SH-SY5Y (cell line): ENCODE measurements at regions not wholly inside any gene's neighbourhood (a gene's known extent, or its start where the extent isn't known, plus 50 kb on each side); places are given as distances from the start of the nearest gene placed in this dataset.

Experiments
- GATA2 ChIP-seq: IDR thresholded peaks from 2 replicates; pipeline ENCODE4 v1.6.1; 2011; ENCODE audit warnings: mild to moderate bottlenecking, low read depth, low read length
- GATA3 ChIP-seq: IDR thresholded peaks from 2 replicates; pipeline ENCODE4 v1.6.1; 2011; ENCODE audit warnings: low read depth, mild to moderate bottlenecking, low read length, moderate library complexity

DNA sequence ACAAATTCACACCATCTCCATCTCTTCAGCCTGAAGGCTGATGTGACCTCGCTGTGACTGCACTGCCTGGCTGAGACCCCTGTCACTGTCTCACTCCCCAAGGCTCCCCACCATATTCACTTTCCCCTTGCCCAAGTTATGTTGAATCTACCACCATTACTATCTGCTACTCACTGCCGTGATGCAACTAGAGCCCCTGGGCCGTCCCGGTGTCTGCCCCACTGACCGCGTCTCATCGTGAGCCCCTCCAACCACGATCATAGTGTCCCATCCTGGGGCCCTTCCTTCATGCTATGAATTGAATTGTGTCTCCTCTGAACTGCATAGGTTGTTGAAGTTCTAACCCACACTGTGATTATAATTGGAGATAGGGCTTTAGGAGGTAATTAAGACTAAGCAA, 71.9 kb upstream of the CHST15 start:
- TF ChIP-seq GATA3: no peak
- no peak for TF ChIP-seq GATA2
